ENCODE measurements at regions not wholly inside any gene's neighbourhood (a gene's known extent, or its start where the extent isn't known, plus 50 kb on each side); places are given as distances from the start of the nearest gene placed in this dataset.

DNA sequence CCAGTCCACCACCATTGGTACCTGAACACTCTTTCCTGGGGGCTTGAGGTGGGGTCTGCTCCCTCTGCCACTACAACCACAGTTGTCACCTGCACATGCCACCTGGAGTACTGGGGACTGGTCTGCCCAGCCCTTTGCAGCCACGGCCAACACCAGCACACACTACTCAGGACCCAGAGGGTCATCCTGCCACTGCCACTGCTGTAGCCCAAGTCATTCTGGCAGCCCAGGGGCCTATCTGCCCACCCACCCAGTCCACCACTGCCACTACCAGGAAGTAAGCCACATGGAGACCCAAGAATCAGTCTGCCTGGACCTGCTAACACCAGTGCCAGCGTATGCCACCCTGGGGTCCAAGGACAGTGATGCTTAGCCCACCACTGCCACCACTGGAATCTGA is 302.4 kb upstream of the TRPC7 start (continued):
- no peak for TF ChIP-seq JUN (IDR thresholded peaks at IDR 0.05; ENCODE audit: low read depth, low read length)
- TF ChIP-seq PHF8 (conservative IDR thresholded peaks at IDR 0.05; ENCODE audit: low read depth, low read length): no peak
- no peak for TF ChIP-seq BCL11A (IDR thresholded peaks at IDR 0.05; ENCODE audit: low read depth in 2 of 2, low read length in 2 of 2)
- no peak for TF ChIP-seq SP1 (IDR thresholded peaks at IDR 0.05; ENCODE audit: low read depth, low read length)
- no peak for TF ChIP-seq CHD2 (IDR thresholded peaks at IDR 0.05; ENCODE audit: low read length)

All from H1 (cell line).